PFSK-1 (cell line): ENCODE measurements at regions not wholly inside any gene's neighbourhood (a gene's known extent, or its start where the extent isn't known, plus 50 kb on each side); places are given as distances from the start of the nearest gene placed in this dataset.

Experiments used
- FOXP2 ChIP-seq: optimal IDR thresholded peaks from 2 replicates; pipeline ENCODE3; 2011; ENCODE audit warnings: borderline replicate concordance, control low read depth, inconsistent platforms; ENCODE audit not compliant: insufficient read depth; ENCODE audit errors: extremely low read length, extremely low read depth
- POLR2AphosphoS5 ChIP-seq: IDR thresholded peaks from 2 replicates; pipeline ENCODE4 v1.6.1; 2012; ENCODE audit warnings: low read depth, mild to moderate bottlenecking, control low read depth, low read length, moderate library complexity
- REST ChIP-seq, 2 experiments: IDR thresholded peaks; 2 replicates each; pipeline versions ENCODE4 v1.6.1 to v1.8.0; 2011 to 2012; ENCODE audit warnings: low read depth in 2 of 2, low read length in 2 of 2, control low read depth in 1 of 2, inconsistent platforms in 1 of 2, mild to moderate bottlenecking in 1 of 2, moderate library complexity in 1 of 2; ENCODE audit not compliant: insufficient read depth in 1 of 2
- SIN3A ChIP-seq: IDR thresholded peaks from 2 replicates; pipeline ENCODE4 v1.6.1; 2012; ENCODE audit warnings: mild to moderate bottlenecking, low read length, moderate library complexity, borderline replicate concordance; ENCODE audit not compliant: insufficient read depth
- TAF1 ChIP-seq: IDR thresholded peaks from 2 replicates; pipeline ENCODE4 v1.6.1; 2012; ENCODE audit warnings: low read length, control low read depth, borderline replicate concordance; ENCODE audit not compliant: insufficient read depth

- TF ChIP-seq TAF1 (no peak), REST (IDR thresholded peaks at IDR 0.05; ENCODE audit: insufficient read depth in 1 of 2, low read depth in 2 of 2, low read length in 2 of 2) (no peak), POLR2AphosphoS5 (no peak), FOXP2 (no peak), SIN3A (no peak)
Observed at GRCh38 chr6:146950351-146950835, 253.8 kb upstream of the STXBP5 start.

GRCh38 chr6:146955570-146955969 lies 248.6 kb upstream of the STXBP5 start:
- TF ChIP-seq POLR2AphosphoS5, result no peak

DNA sequence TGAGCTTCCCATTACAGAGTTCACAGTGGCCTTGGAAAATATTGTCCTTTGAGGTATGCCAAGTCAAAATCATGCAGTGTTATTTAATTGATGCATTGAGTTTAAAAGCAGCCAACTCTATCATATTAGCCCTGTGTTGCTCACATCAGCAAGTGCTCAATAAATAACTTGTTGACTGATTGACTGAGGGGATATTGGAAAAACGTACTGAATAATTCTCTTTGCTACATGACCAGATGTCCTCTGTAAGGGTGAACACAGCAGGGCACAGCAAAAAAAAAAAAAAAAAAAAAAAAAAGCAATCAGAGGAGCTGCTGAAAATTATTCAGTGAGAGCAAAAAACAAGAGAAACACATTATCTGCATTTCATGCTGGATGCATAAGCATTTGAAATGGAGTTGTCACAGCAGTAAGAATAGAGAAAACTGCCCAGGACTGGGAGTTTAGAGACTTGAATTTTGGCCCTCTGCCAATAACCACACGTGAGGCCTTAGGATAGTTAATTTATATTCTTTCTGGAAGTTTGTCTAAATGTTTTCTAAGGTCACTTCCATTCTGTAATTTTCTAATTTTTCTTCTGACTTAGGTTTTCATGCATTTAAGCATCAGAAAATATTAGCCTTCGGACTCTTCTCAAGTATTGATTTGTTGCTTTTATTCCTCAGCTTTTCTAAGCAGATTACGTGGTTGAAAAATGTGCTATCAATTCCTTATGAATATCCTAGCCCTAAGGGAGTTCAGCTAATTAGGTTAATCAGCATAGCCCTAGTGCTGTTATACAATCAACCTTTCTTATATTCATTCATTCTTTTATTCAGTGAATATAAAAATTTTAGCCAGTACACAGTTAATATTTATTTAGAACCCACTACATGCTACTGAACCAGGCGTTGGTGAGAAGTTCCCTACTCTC lies 246.8 kb upstream of the STXBP5 start:
- no peak for TF ChIP-seq SIN3A
- no peak for TF ChIP-seq REST (IDR thresholded peaks at IDR 0.05; ENCODE audit: insufficient read depth in 1 of 2, low read depth in 2 of 2, low read length in 2 of 2)
- no peak for TF ChIP-seq POLR2AphosphoS5
- TF ChIP-seq FOXP2, result no peak
- no peak for TF ChIP-seq TAF1

DNA sequence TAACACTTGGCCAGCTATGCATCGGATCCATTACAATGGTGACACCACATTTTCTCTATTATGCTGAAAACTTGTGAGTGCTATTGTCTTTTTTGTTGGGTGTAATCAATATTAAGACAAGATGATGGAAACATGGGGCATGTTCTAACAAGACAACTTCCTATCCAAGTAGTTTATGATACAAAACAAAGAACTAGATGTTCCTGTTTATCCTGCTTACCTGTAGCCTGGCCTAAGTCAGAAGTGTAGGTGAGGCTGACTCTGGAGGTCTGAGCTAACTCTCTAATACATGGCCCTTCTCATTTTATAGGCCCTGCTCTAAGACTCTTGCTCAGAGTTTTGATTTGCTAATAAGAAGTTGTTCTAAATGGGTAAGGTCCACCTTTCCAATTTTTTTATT lies 242.4 kb upstream of the STXBP5 start:
- no peak for TF ChIP-seq SIN3A
- no peak for TF ChIP-seq FOXP2
- TF ChIP-seq POLR2AphosphoS5, result no peak
- no peak for TF ChIP-seq TAF1
- no peak for TF ChIP-seq REST (IDR thresholded peaks at IDR 0.05; ENCODE audit: insufficient read depth in 1 of 2, low read depth in 2 of 2, low read length in 2 of 2)

DNA sequence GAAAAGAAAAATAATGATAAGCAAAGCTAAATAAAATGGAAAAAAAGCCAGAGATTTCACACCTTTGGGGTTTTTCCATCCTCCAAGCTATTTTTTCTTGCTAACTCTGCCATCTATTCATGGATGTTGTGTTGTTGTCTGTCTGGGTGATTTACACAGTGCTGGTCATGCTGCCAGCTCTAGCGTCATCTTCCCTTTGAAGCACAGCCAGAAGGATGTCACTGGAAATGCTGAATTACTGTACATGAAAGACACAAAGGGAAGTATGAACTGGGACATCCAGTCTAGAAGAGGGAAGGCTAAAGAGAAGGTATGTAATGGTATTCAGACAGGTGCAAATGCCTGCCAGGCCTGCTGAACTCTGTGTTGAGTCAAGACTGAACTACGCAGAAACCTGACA lies 241.9 kb upstream of the STXBP5 start:
- no peak for TF ChIP-seq REST (IDR thresholded peaks at IDR 0.05; ENCODE audit: insufficient read depth in 1 of 2, low read depth in 2 of 2, low read length in 2 of 2)
- no peak for TF ChIP-seq SIN3A
- TF ChIP-seq POLR2AphosphoS5, result no peak
- TF ChIP-seq TAF1, result no peak
- no peak for TF ChIP-seq FOXP2
